ENCODE measurements at regions not wholly inside any gene's neighbourhood (a gene's known extent, or its start where the extent isn't known, plus 50 kb on each side); places are given as distances from the start of the nearest gene placed in this dataset.

DNA sequence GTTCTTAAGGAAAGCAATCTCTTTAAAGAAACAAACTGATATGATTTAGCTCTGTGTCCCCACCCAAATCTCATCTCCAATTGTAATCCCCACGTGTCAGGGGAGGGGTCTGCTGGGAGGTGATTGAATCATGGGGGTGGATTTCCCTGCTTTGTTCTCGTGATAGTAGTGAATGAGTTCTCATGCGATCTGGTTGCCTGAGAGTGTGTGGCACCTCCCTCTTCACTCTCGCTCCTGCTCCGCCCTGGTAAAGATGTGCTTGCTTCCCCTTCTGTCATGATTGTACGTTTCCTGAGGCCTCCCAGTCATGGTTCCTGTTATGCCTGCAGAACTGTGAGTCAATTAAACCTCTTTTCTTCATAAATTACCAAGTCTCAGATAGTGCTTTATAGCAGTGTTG, 412.7 kb upstream of the SMC2 start:
- TF ChIP-seq, protein P1, sequence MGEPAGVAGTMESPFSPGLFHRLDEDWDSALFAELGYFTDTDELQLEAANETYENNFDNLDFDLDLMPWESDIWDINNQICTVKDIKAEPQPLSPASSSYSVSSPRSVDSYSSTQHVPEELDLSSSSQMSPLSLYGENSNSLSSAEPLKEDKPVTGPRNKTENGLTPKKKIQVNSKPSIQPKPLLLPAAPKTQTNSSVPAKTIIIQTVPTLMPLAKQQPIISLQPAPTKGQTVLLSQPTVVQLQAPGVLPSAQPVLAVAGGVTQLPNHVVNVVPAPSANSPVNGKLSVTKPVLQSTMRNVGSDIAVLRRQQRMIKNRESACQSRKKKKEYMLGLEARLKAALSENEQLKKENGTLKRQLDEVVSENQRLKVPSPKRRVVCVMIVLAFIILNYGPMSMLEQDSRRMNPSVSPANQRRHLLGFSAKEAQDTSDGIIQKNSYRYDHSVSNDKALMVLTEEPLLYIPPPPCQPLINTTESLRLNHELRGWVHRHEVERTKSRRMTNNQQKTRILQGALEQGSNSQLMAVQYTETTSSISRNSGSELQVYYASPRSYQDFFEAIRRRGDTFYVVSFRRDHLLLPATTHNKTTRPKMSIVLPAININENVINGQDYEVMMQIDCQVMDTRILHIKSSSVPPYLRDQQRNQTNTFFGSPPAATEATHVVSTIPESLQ (CRISPR knock-in tag; IDR thresholded peaks at IDR 0.05): no peak
- TF ChIP-seq BCL6 (CRISPR knock-in tag; IDR thresholded peaks at IDR 0.05): no peak
- TF ChIP-seq GTF3C2 (IDR thresholded peaks at IDR 0.05; ENCODE audit: borderline replicate concordance, extremely low read depth, insufficient read length): no peak
- no peak for TF ChIP-seq NFE2 (IDR thresholded peaks at IDR 0.05; ENCODE audit: low read depth)
- TF ChIP-seq KLF13 (tag; IDR thresholded peaks at IDR 0.05; ENCODE audit: borderline replicate concordance, low read depth): no peak
- TF ChIP-seq MED1 (CRISPR knock-in tag; IDR thresholded peaks at IDR 0.05; ENCODE audit: borderline replicate concordance): no peak
- no peak for TF ChIP-seq MTF1 (CRISPR knock-in tag; IDR thresholded peaks at IDR 0.05; ENCODE audit: borderline replicate concordance)
- TF ChIP-seq, protein P2, sequence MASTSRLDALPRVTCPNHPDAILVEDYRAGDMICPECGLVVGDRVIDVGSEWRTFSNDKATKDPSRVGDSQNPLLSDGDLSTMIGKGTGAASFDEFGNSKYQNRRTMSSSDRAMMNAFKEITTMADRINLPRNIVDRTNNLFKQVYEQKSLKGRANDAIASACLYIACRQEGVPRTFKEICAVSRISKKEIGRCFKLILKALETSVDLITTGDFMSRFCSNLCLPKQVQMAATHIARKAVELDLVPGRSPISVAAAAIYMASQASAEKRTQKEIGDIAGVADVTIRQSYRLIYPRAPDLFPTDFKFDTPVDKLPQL (IDR thresholded peaks at IDR 0.05; ENCODE audit: extremely low read depth, insufficient read length): no peak
- Histone ChIP-seq H3K27ac (ENCODE audit: extremely low read depth, low read depth, low read length) (no peak overlapping the region), H3K79me2 (ENCODE audit: control insufficient read depth, insufficient read depth, low read length) (no peaks in the 10 kb centered on the region), H3K4me3 (no peak overlapping the region), H4K20me1 (replicated peaks; ENCODE audit: control insufficient read depth, insufficient read depth, low read length) (no peaks in the 10 kb centered on the region), H3K9me3 (replicated peaks; ENCODE audit: control insufficient read depth, insufficient read depth, low read depth, low read length) (no peaks in the 10 kb centered on the region), H3K4me2 (ENCODE audit: insufficient read depth, low read length) (no peak overlapping the region), H3K9ac (ENCODE audit: insufficient read depth in 1 of 2, low read depth in 2 of 2, low read length in 2 of 2) (no peak overlapping the region), H3K4me1 (replicated peaks in 1 of 2; ENCODE audit: control insufficient read depth in 2 of 2, insufficient read depth in 2 of 2, low read length in 2 of 2) (no peaks in the 10 kb centered on the region), H3K36me3 (ENCODE audit: control insufficient read depth, insufficient read depth, low read length) (no peaks in the 10 kb centered on the region), H3K27me3 (ENCODE audit: control insufficient read depth in 2 of 2, insufficient read depth in 2 of 2, low read length in 2 of 2) (no peaks in the 10 kb centered on the region), H2AFZ (ENCODE audit: low read depth, low read length) (no peak overlapping the region), H3K9me1 (ENCODE audit: control insufficient read depth, insufficient read depth, low read length) (no peaks in the 10 kb centered on the region)
- no TSS peak for BruUV-seq (replicated peaks)
- ATAC-seq (no peak), DNase-seq (ENCODE audit: extremely low read depth in 1 of 4, low spot score in 3 of 4) (no peak), FAIRE-seq (no peak)
- intact Hi-C loops (cut with micrococcal nuclease) (no loop called here), in situ Hi-C loops (cut with MboI) (no loop called here)
- CTCF ChIA-PET (ENCODE audit: low intra/inter-chr PET ratio): no interaction called here
- 9% methylated on average over 6 of the region's 6 CpGs for WGBS (ENCODE audit: insufficient coverage, low coverage, missing lambda C conversion rate)
- POLR2A ChIA-PET: no interaction called here
